Activated CD8-positive, alpha-beta T cell treated with anti-CD3 and anti-CD28 coated beads for 36 hours (primary cell): ENCODE measurements at regions not wholly inside any gene's neighbourhood (a gene's known extent, or its start where the extent isn't known, plus 50 kb on each side); places are given as distances from the start of the nearest gene placed in this dataset.

Source experiments
- ATAC-seq: fragments of 200-7000 bp; cut with Tn5 transposase; one replicate; pipeline ENCODE4 v1.10.0; 2021; ENCODE audit warnings: mild to moderate bottlenecking, moderate library complexity
- CTCF ChIA-PET: fragments of 350-600 bp; sonication (Branson Sonifier 250); formaldehyde crosslinking; loops from one replicate; lab custom pipeline; 2021; ENCODE audit warnings: antibody characterized with exemption; lab: Charles Lee
- POLR2A ChIA-PET: fragments of 350-600 bp; sonication (Branson Sonifier 250); formaldehyde crosslinking; loops from one replicate; lab custom pipeline; 2021; ENCODE audit warnings: antibody characterized with exemption; lab: Charles Lee
- DNase-seq: peaks from one replicate; pipeline ENCODE4 v3.0.0-alpha.2; 2020
- H3K27ac Mint-ChIP-seq: one replicate; pipeline ENCODE4 v1.8.0; 2021; ENCODE audit warnings: mild to moderate bottlenecking, mixed read lengths
- H3K27me3 Mint-ChIP-seq: one replicate; pipeline ENCODE4 v1.8.0; 2021; ENCODE audit warnings: mixed read lengths
- H3K36me3 Mint-ChIP-seq: one replicate; pipeline ENCODE4 v1.8.0; 2021; ENCODE audit warnings: low read depth, mixed read lengths
- H3K4me1 Mint-ChIP-seq: one replicate; pipeline ENCODE4 v1.8.0; 2021; ENCODE audit warnings: low read depth, mixed read lengths
- H3K4me3 Mint-ChIP-seq: one replicate; pipeline ENCODE4 v1.8.0; 2021; ENCODE audit warnings: mild to moderate bottlenecking, moderate library complexity, mixed read lengths
- H3K9me3 Mint-ChIP-seq: one replicate; pipeline ENCODE4 v1.8.0; 2021; ENCODE audit warnings: mixed read lengths
- CTCF ChIP-seq: fragments of 200-600 bp; IDR thresholded peaks from one replicate; pipeline ENCODE4 v1.8.0; 2022; ENCODE audit warnings: antibody characterized with exemption, mild to moderate bottlenecking
- intact Hi-C: fragments of 100-400 bp; cut with micrococcal nuclease; formaldehyde crosslinking; loops from one replicate; pipeline ENCODE4 v1.10.0; 2022

GRCh38 chr5:152092580-152092979, 167.9 kb upstream of the GLRA1 start:
- no peak overlapping the region for H3K4me3 Mint-ChIP-seq
- H3K27ac Mint-ChIP-seq = no peak overlapping the region
- H3K36me3 Mint-ChIP-seq = no peaks in the 10 kb centered on the region
- peaks cover 4% of the 10 kb centered on the region for H3K4me1 Mint-ChIP-seq
- DNase-seq = no peak
- ChIA-PET POLR2A (no interaction called here), CTCF (no interaction called here)
- H3K27me3 Mint-ChIP-seq = no peaks in the 10 kb centered on the region
- no peak for ATAC-seq
- intact Hi-C loops = no loop called here
- H3K9me3 Mint-ChIP-seq = no peaks in the 10 kb centered on the region
- TF ChIP-seq CTCF = no peak

- Mint-ChIP-seq H3K36me3 (no peaks in the 10 kb centered on the region), H3K4me3 (no peak overlapping the region), H3K9me3 (no peaks in the 10 kb centered on the region), H3K27me3 (no peaks in the 10 kb centered on the region), H3K27ac (no peak overlapping the region), H3K4me1 (no peaks in the 10 kb centered on the region)
- ATAC-seq (no peak), DNase-seq (no peak)
- ChIA-PET CTCF (interaction anchor here (1.6 kb wide), 1 partner anchor 15 kb away, joined by 5 read pairs; no protein-coding TSS in a partner anchor), POLR2A (no interaction called here)
- intact Hi-C loops = no loop called here
- no peak for TF ChIP-seq CTCF
Observed at GRCh38 chr5:152089644-152090043, 165.0 kb upstream of the GLRA1 start.

GRCh38 chr5:152086668-152087067, 162.0 kb upstream of the GLRA1 start:
- Mint-ChIP-seq H3K36me3 (no peaks in the 10 kb centered on the region), H3K4me1 (no peaks in the 10 kb centered on the region), H3K27me3 (no peaks in the 10 kb centered on the region), H3K4me3 (no peak overlapping the region), H3K27ac (no peak overlapping the region), H3K9me3 (no peaks in the 10 kb centered on the region)
- CTCF ChIA-PET = no interaction called here
- intact Hi-C loops = no loop called here
- no peak for ATAC-seq
- POLR2A ChIA-PET = no interaction called here
- TF ChIP-seq CTCF = no peak
- DNase-seq = no peak

GRCh38 chr5:152084476-152084875, 159.8 kb upstream of the GLRA1 start:
- no peaks in the 10 kb centered on the region for H3K9me3 Mint-ChIP-seq
- ChIA-PET POLR2A (interaction anchor here (1.0 kb wide), 1 partner anchor 10 kb away, joined by 3 read pairs; no protein-coding TSS in a partner anchor), CTCF (no interaction called here)
- no peak for DNase-seq
- H3K27ac Mint-ChIP-seq = no peak overlapping the region
- intact Hi-C loops = no loop called here
- no peaks in the 10 kb centered on the region for H3K4me1 Mint-ChIP-seq
- no peaks in the 10 kb centered on the region for H3K36me3 Mint-ChIP-seq
- no peak overlapping the region for H3K4me3 Mint-ChIP-seq
- ATAC-seq = no peak
- TF ChIP-seq CTCF = no peak
- no peaks in the 10 kb centered on the region for H3K27me3 Mint-ChIP-seq

GRCh38 chr5:152083231-152083630, 158.6 kb upstream of the GLRA1 start:
- CTCF ChIA-PET = no interaction called here
- Mint-ChIP-seq H3K4me1 (no peaks in the 10 kb centered on the region), H3K4me3 (no peak overlapping the region)

More at GRCh38 chr5:152083231-152083630, 158.6 kb upstream of the GLRA1 start:
- DNase-seq (no peak), ATAC-seq (no peak)
- intact Hi-C loops = no loop called here
- Mint-ChIP-seq H3K27ac (no peak overlapping the region), H3K36me3 (no peaks in the 10 kb centered on the region), H3K9me3 (no peaks in the 10 kb centered on the region), H3K27me3 (no peaks in the 10 kb centered on the region)
- TF ChIP-seq CTCF = no peak
- POLR2A ChIA-PET = interaction anchor here (0.6 to 0.8 kb wide), 2 partner anchors 11 to 54 kb away, joined by 3 read pairs; no protein-coding TSS in a partner anchor
